ENCODE measurements at regions not wholly inside any gene's neighbourhood (a gene's known extent, or its start where the extent isn't known, plus 50 kb on each side); places are given as distances from the start of the nearest gene placed in this dataset.

DNA sequence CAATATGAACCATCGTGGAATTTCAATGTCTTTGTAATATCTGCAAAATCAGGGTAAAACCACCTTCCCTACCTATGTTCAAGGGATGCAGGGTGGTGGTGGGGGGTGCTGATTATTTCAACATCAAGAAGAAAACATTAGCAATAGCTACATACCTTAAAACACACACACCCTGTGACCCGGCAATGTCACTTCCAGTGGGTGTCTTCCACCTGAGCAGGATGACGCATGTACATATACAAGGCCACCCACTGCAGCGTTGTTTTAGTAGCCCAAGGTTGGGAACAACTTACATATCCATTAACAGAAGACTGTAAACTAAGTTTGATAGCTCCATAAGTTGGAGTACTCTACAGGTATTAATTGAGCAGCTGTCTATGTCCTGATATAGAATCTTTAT, 62.6 kb upstream of the SIRPG start:
- DNase-seq, result no peak

- no peak for DNase-seq
Measured at GRCh38 chr20:1718604-1719384, 61.2 kb upstream of the SIRPG start.

DNA sequence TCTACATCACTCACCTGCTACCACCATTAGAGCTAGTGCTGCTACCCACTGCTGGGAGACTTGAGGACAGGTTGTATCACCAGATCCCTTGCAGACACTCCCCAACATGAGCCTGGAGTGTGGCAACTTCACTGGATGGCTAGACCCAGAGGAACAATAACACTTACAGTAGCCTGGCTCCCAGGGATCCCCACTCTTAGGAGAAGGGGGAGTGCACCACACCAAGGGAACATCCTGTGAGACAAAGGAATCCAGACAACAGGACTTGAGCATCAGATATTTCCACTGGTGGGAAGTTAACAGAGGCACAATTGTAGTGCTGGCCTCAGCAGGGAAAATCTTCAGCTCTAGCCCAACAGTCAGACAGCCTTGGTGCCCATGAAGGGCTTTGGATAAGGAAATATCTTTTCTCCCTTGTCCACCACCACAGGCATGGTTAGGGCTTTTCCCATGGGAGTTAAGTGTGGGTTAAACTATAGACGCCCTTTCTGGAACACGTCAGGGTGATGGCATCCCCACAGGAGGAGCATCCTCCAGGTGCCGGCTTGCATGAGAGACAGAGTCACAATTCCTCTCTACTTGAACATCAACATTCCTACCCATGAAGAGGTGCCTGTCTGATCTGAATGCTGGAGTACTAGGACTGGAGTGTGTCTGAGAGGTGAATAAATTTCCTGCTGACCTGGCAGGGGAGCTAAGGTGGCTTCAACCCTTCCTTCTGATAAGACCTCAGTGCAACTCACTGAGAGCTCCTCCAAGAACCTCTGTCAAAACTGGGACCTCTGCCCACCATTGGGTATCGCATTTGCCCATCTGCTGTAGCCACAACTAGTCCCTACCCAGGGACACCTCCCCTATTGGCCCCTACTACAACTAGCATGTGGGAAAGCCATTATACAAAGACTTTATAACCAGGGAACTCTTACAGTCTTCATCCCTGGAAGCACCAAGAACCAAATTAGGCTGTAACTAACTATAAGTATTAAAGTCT, 55.4 kb upstream of the SIRPG start:
- no peak for DNase-seq

- DNase-seq, result no peak
Measured at GRCh38 chr20:1711826-1712601, 54.4 kb upstream of the SIRPG start.

DNA sequence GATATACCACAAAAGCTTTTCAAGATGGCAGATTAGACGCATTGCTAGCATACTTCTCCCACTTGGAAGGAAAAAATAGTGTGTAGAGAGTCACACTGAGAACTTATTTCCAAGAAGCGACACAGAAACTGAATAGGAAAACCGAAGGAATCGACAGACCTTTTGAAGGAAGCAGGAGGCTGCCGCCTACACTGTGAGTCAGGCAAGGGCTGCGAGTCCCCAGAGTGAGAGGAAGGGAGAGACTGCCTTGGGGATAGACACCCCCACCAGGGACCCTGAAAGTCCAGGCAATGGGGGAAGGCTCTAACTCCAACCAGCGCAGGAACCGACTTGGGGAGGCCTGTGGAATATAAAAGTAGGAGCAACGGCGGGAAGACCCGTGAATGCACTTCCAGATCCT, 53.7 kb upstream of the SIRPG start:
- DNase-seq, result no peak

GRCh38 chr20:1710484-1710883, 52.9 kb upstream of the SIRPG start:
- no peak for DNase-seq

DNA sequence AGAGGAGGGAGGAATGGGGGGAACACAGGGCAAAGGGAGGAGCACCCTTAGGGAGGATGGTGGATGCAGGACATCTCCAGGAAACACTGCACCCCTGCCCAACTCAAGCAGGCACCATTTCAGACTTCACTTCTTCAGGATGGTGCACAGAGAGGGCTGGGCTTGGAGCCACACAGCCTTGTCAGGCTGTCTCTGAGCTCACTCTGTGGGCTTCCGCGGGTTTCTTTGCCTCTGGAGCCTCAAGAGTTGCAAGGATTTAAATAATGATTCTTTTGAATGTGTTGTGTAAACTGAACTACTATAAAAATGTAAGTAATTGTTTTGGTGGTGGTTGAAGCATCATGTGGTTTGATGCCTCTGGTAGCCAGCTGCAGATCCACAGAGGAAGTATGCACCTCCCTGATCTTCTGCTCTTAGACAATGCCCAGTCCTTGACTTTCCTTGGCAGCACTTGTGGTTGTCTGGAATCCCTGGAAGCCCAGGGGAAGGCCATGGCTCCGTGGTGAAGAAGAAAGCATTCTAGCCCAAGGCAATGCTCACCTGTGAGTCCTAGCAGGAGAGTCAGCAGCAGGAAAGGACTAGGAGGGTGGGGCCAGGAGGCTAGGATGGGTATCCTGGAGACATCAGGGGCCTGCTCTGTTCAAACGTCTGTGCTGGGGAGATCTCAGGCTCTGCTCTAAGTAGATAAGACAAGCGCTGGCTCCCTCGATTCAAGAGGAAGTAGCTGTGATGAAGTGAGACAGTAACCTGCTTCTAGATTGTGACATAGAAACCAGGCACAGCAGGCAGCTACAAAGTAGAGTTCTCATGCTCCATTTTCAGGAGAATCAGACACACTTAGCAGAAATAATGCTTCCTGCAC, 50.2 kb upstream of the SIRPG start:
- DNase-seq, result no peak
